ENCODE measurements at regions not wholly inside any gene's neighbourhood (a gene's known extent, or its start where the extent isn't known, plus 50 kb on each side); places are given as distances from the start of the nearest gene placed in this dataset.

GRCh38 chr16:17988839-17989238 is 347.7 kb downstream of the NPIPA8 start:
- TF ChIP-seq, protein P1, sequence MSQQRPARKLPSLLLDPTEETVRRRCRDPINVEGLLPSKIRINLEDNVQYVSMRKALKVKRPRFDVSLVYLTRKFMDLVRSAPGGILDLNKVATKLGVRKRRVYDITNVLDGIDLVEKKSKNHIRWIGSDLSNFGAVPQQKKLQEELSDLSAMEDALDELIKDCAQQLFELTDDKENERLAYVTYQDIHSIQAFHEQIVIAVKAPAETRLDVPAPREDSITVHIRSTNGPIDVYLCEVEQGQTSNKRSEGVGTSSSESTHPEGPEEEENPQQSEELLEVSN (IDR thresholded peaks at IDR 0.05; ENCODE audit: borderline replicate concordance, low read depth) = no peak
- no peak for TF ChIP-seq FOSB (CRISPR knock-in tag; IDR thresholded peaks at IDR 0.05)
- TF ChIP-seq, protein P2, sequence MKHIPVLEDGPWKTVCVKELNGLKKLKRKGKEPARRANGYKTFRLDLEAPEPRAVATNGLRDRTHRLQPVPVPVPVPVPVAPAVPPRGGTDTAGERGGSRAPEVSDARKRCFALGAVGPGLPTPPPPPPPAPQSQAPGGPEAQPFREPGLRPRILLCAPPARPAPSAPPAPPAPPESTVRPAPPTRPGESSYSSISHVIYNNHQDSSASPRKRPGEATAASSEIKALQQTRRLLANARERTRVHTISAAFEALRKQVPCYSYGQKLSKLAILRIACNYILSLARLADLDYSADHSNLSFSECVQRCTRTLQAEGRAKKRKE (CRISPR knock-in tag; IDR thresholded peaks at IDR 0.05; ENCODE audit: low read depth) = no peak
- no peak for TF ChIP-seq FOSL2 (IDR thresholded peaks at IDR 0.05)
- TF ChIP-seq FOSL2 (CRISPR knock-in tag; IDR thresholded peaks at IDR 0.05) = no peak
- TF ChIP-seq, protein P3, sequence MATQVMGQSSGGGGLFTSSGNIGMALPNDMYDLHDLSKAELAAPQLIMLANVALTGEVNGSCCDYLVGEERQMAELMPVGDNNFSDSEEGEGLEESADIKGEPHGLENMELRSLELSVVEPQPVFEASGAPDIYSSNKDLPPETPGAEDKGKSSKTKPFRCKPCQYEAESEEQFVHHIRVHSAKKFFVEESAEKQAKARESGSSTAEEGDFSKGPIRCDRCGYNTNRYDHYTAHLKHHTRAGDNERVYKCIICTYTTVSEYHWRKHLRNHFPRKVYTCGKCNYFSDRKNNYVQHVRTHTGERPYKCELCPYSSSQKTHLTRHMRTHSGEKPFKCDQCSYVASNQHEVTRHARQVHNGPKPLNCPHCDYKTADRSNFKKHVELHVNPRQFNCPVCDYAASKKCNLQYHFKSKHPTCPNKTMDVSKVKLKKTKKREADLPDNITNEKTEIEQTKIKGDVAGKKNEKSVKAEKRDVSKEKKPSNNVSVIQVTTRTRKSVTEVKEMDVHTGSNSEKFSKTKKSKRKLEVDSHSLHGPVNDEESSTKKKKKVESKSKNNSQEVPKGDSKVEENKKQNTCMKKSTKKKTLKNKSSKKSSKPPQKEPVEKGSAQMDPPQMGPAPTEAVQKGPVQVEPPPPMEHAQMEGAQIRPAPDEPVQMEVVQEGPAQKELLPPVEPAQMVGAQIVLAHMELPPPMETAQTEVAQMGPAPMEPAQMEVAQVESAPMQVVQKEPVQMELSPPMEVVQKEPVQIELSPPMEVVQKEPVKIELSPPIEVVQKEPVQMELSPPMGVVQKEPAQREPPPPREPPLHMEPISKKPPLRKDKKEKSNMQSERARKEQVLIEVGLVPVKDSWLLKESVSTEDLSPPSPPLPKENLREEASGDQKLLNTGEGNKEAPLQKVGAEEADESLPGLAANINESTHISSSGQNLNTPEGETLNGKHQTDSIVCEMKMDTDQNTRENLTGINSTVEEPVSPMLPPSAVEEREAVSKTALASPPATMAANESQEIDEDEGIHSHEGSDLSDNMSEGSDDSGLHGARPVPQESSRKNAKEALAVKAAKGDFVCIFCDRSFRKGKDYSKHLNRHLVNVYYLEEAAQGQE (IDR thresholded peaks at IDR 0.05) = no peak
- TF ChIP-seq MAZ (IDR thresholded peaks at IDR 0.05; ENCODE audit: borderline replicate concordance, low read depth, low read length) = no peak
- no peak for TF ChIP-seq FOXS1 (CRISPR knock-in tag; IDR thresholded peaks at IDR 0.05)
- TF ChIP-seq, protein P4, sequence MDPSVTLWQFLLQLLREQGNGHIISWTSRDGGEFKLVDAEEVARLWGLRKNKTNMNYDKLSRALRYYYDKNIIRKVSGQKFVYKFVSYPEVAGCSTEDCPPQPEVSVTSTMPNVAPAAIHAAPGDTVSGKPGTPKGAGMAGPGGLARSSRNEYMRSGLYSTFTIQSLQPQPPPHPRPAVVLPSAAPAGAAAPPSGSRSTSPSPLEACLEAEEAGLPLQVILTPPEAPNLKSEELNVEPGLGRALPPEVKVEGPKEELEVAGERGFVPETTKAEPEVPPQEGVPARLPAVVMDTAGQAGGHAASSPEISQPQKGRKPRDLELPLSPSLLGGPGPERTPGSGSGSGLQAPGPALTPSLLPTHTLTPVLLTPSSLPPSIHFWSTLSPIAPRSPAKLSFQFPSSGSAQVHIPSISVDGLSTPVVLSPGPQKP (IDR thresholded peaks at IDR 0.05; ENCODE audit: low read depth, low read length) = no peak
- TF ChIP-seq BHLHE40 (IDR thresholded peaks at IDR 0.05; ENCODE audit: low read depth, low read length) = no peak
- TF ChIP-seq SREBF2 (IDR thresholded peaks at IDR 0.05) = no peak
- Histone ChIP-seq H3K4me3 (no peak overlapping the region), H3K4me1 (no peaks in the 10 kb centered on the region), H3K9me3 (no peaks in the 10 kb centered on the region), H3K4me2 (no peak overlapping the region), H3K27ac (no peak overlapping the region)
- DNase-seq (ENCODE audit: low read depth in 1 of 2, low spot score in 1 of 2) = no peak
- 20% methylated on average over 3 of the region's 3 CpGs for whole genome bisulfite sequencing (ENCODE audit: missing lambda C conversion rate)
- POLR2A ChIA-PET = no interaction called here
- CTCF ChIA-PET = interaction anchor here (0.8 kb wide), 1 partner anchor 11 kb away, joined by 3 read pairs; no protein-coding TSS in a partner anchor
- no peak for FAIRE-seq
- no peak for ATAC-seq

GRCh38 chr16:17986991-17987390 is 349.5 kb downstream of the NPIPA8 start:
- H3K27ac ChIP-seq = no peak overlapping the region
- H3K4me3 ChIP-seq = no peak overlapping the region
- ATAC-seq (no peak), FAIRE-seq (no peak), DNase-seq (ENCODE audit: low read depth in 1 of 2, low spot score in 1 of 2) (no peak)
- no peaks in the 10 kb centered on the region for H3K4me1 ChIP-seq
- no peak overlapping the region for H3K4me2 ChIP-seq
- H3K9me3 ChIP-seq = no peaks in the 10 kb centered on the region
- 26% methylated on average over 5 of the region's 5 CpGs for WGBS (ENCODE audit: missing lambda C conversion rate)
- TF ChIP-seq BHLHE40 (IDR thresholded peaks at IDR 0.05; ENCODE audit: low read depth, low read length) (no peak), MAZ (IDR thresholded peaks at IDR 0.05; ENCODE audit: borderline replicate concordance, low read depth, low read length) (no peak), ZSCAN20 (CRISPR knock-in tag; IDR thresholded peaks at IDR 0.05) (no peak)
- TF ChIP-seq, protein P5, sequence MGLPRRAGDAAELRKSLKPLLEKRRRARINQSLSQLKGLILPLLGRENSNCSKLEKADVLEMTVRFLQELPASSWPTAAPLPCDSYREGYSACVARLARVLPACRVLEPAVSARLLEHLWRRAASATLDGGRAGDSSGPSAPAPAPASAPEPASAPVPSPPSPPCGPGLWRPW (IDR thresholded peaks at IDR 0.05) = no peak
- TF ChIP-seq, protein P1 (IDR thresholded peaks at IDR 0.05; ENCODE audit: borderline replicate concordance, low read depth) = no peak
- ChIA-PET CTCF (no interaction called here), POLR2A (no interaction called here)

DNA sequence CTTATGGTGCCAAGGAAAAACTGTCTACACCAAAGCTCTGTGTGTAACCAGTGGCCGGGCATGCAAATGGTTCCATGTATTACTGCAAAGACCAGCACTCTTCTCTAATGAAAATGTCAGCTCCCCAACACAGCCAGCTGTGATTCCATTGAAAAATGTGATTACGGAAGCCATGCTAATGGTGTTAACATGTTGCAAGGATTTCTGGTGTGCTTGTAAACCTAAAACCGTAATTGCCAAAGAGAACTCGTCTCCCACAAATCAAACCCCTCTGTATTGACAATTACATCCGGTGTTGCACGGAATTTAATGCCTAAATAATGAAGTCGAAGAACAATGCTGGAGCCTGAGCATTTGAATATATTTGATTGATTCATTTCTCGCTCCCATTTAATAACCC is 351.7 kb downstream of the NPIPA8 start:
- ATAC-seq (no peak), FAIRE-seq (no peak), DNase-seq (ENCODE audit: low read depth in 1 of 2, low spot score in 1 of 2) (no peak)
- POLR2A ChIA-PET = no interaction called here
- TF ChIP-seq HOXB13 (CRISPR knock-in tag; IDR thresholded peaks at IDR 0.05; ENCODE audit: low read depth) = no peak
- TF ChIP-seq, protein P5 (IDR thresholded peaks at IDR 0.05) = no peak
- no peak for TF ChIP-seq BHLHE40 (IDR thresholded peaks at IDR 0.05; ENCODE audit: low read depth, low read length)
- TF ChIP-seq, protein P4 (IDR thresholded peaks at IDR 0.05; ENCODE audit: low read depth, low read length) = no peak
- no peak for TF ChIP-seq KDM5A (IDR thresholded peaks at IDR 0.05)
- TF ChIP-seq RCOR1 (IDR thresholded peaks at IDR 0.05; ENCODE audit: low read depth, low read length) = no peak
- no peak for TF ChIP-seq FOXS1 (CRISPR knock-in tag; IDR thresholded peaks at IDR 0.05)
- no peak for TF ChIP-seq TFCP2L1 (CRISPR knock-in tag; IDR thresholded peaks at IDR 0.05)
- no peak for TF ChIP-seq MAZ (IDR thresholded peaks at IDR 0.05; ENCODE audit: borderline replicate concordance, low read depth, low read length)
- no peak for TF ChIP-seq NPAS2 (CRISPR knock-in tag; IDR thresholded peaks at IDR 0.05; ENCODE audit: borderline replicate concordance)
- TF ChIP-seq NFE2L2 (conservative IDR thresholded peaks at IDR 0.05; ENCODE audit: low read length) = no peak
- no peak for TF ChIP-seq ZFP36 (IDR thresholded peaks at IDR 0.05; ENCODE audit: borderline replicate concordance, partially characterized antibody)
- Histone ChIP-seq H3K4me3 (no peak overlapping the region), H3K4me1 (no peaks in the 10 kb centered on the region), H3K27ac (no peak overlapping the region), H3K9me3 (no peaks in the 10 kb centered on the region), H3K4me2 (no peak overlapping the region)
- CTCF ChIA-PET = no interaction called here
- WGBS (ENCODE audit: missing lambda C conversion rate) = 12% methylated on average over 8 of the region's 8 CpGs
